ENCODE measurements at regions not wholly inside any gene's neighbourhood (a gene's known extent, or its start where the extent isn't known, plus 50 kb on each side); places are given as distances from the start of the nearest gene placed in this dataset.

- Histone ChIP-seq H3K4me1 (peaks cover 0 to 6% (median 0%) of the 10 kb centered on the region in 4 donors), H3K27ac (no peak overlapping the region), H3K27me3 (no peaks in the 10 kb centered on the region), H3K4me3 (no peak overlapping the region), H3K36me3 (no peaks in the 10 kb centered on the region), H3K9me3 (peaks cover 0 to 3% (median 3%) of the 10 kb centered on the region in 4 donors)
- DNase-seq = no peak
- TF ChIP-seq POLR2AphosphoS5 (IDR thresholded peaks at IDR 0.05) (no peak), CTCF (IDR thresholded peaks at IDR 0.05) (no peak), EP300 (IDR thresholded peaks at IDR 0.05) (no peak), POLR2A (IDR thresholded peaks at IDR 0.05) (no peak)
- 94 to 96% methylated on average over 5 of the region's 5 CpGs for WGBS, 2 donors
- intact Hi-C loops (cut with DNase I) = no loop called here
These were observed 60.5 kb upstream of the NANOS1 start for GRCh38 chr10:118969014-118969413.

GRCh38 chr10:118970770-118971169 is 58.7 kb upstream of the NANOS1 start:
- TF ChIP-seq POLR2AphosphoS5 (IDR thresholded peaks at IDR 0.05) (no peak), EP300 (IDR thresholded peaks at IDR 0.05) (no peak), POLR2A (IDR thresholded peaks at IDR 0.05) (no peak), CTCF (IDR thresholded peaks at IDR 0.05) (no peak)
- H3K27ac ChIP-seq = no peak overlapping the region
- no peak overlapping the region for H3K4me3 ChIP-seq
- peaks cover 0 to 6% (median 3%) of the 10 kb centered on the region in 4 donors for H3K9me3 ChIP-seq
- intact Hi-C loops (cut with DNase I) = no loop called here
- no peaks in the 10 kb centered on the region for H3K27me3 ChIP-seq
- WGBS, 2 donors = 46 to 66% methylated on average over 5 of the region's 5 CpGs
- no peak for DNase-seq
- peaks cover 0 to 6% (median 0%) of the 10 kb centered on the region in 4 donors for H3K4me1 ChIP-seq
- no peaks in the 10 kb centered on the region for H3K36me3 ChIP-seq

GRCh38 chr10:118971187-118971586 is 58.3 kb upstream of the NANOS1 start:
- H3K9me3 ChIP-seq = peaks cover 0 to 6% (median 3%) of the 10 kb centered on the region in 4 donors
- H3K27ac ChIP-seq = no peak overlapping the region
- peaks cover 0 to 6% (median 0%) of the 10 kb centered on the region in 4 donors for H3K4me1 ChIP-seq
- 71 to 79% methylated on average over 7 of the region's 7 CpGs for WGBS, 2 donors
- intact Hi-C loops (cut with DNase I) = no loop called here
- no peak for TF ChIP-seq EP300 (IDR thresholded peaks at IDR 0.05)
- TF ChIP-seq POLR2AphosphoS5 (IDR thresholded peaks at IDR 0.05) = no peak
- no peak for TF ChIP-seq POLR2A (IDR thresholded peaks at IDR 0.05)
- H3K27me3 ChIP-seq = no peaks in the 10 kb centered on the region
- no peaks in the 10 kb centered on the region for H3K36me3 ChIP-seq
- H3K4me3 ChIP-seq = no peak overlapping the region
- no peak for DNase-seq

GRCh38 chr10:118971876-118972275 is 57.6 kb upstream of the NANOS1 start:
- Histone ChIP-seq H3K4me3 (no peak overlapping the region), H3K27ac (no peak overlapping the region), H3K27me3 (no peaks in the 10 kb centered on the region), H3K36me3 (no peaks in the 10 kb centered on the region), H3K4me1 (peaks cover 0 to 6% (median 0%) of the 10 kb centered on the region in 4 donors), H3K9me3 (peaks cover 0 to 6% (median 3%) of the 10 kb centered on the region in 4 donors)
- WGBS, 2 donors = 67 to 75% methylated on average over 3 of the region's 3 CpGs
- DNase-seq = no peak
- TF ChIP-seq CTCF (IDR thresholded peaks at IDR 0.05) (no peak), EP300 (IDR thresholded peaks at IDR 0.05) (no peak), POLR2AphosphoS5 (IDR thresholded peaks at IDR 0.05) (no peak), POLR2A (IDR thresholded peaks at IDR 0.05) (no peak)
- intact Hi-C loops (cut with DNase I) = no loop called here

GRCh38 chr10:118973744-118974143 is 55.8 kb upstream of the NANOS1 start:
- H3K4me3 ChIP-seq = no peak overlapping the region
- H3K4me1 ChIP-seq = peaks cover 0 to 6% (median 0%) of the 10 kb centered on the region in 4 donors
- intact Hi-C loops (cut with DNase I) = no loop called here
- H3K36me3 ChIP-seq = no peaks in the 10 kb centered on the region
- no peak for TF ChIP-seq CTCF (IDR thresholded peaks at IDR 0.05)
- no peak for TF ChIP-seq POLR2AphosphoS5 (IDR thresholded peaks at IDR 0.05)
- TF ChIP-seq EP300 (IDR thresholded peaks at IDR 0.05) = no peak
- no peak for TF ChIP-seq POLR2A (IDR thresholded peaks at IDR 0.05)
- H3K27me3 ChIP-seq = no peaks in the 10 kb centered on the region
- 78 to 91% methylated on average over 1 of the region's 1 CpG for WGBS, 2 donors
- H3K9me3 ChIP-seq = peaks cover 0 to 6% (median 3%) of the 10 kb centered on the region in 4 donors
- H3K27ac ChIP-seq = no peak overlapping the region
- no peak for DNase-seq
